ENCODE measurements at regions not wholly inside any gene's neighbourhood (a gene's known extent, or its start where the extent isn't known, plus 50 kb on each side); places are given as distances from the start of the nearest gene placed in this dataset.

- TF ChIP-seq CTCF (IDR thresholded peaks at IDR 0.05; ENCODE audit: low read depth, low read length) (no peak), EZH2phosphoT487 (IDR thresholded peaks at IDR 0.05; ENCODE audit: low read depth) (no peak)
- Histone ChIP-seq H2AFZ (ENCODE audit: low read depth, low read length) (no peak overlapping the region), H3K27me3 (ENCODE audit: low read depth, low read length) (no peaks in the 10 kb centered on the region)
Measured at GRCh38 chr21:23686737-23687523, 1920.4 kb downstream of the MRPL39 start.

GRCh38 chr21:23684431-23684830 is 1922.8 kb downstream of the MRPL39 start:
- Histone ChIP-seq H3K27me3 (ENCODE audit: low read depth, low read length) (no peaks in the 10 kb centered on the region), H3K4me1 (ENCODE audit: low read length) (no peaks in the 10 kb centered on the region), H4K20me1 (ENCODE audit: insufficient read depth, low read length) (no peaks in the 10 kb centered on the region), H3K9ac (ENCODE audit: low read length) (no peak overlapping the region), H3K4me3 (ENCODE audit: low read length) (no peak overlapping the region), H3K27ac (ENCODE audit: low read length) (no peak overlapping the region), H3K79me2 (ENCODE audit: low read length) (no peaks in the 10 kb centered on the region), H2AFZ (ENCODE audit: low read depth, low read length) (no peak overlapping the region), H3K9me3 (ENCODE audit: insufficient read depth, low read length) (no peaks in the 10 kb centered on the region), H3K36me3 (replicated peaks; ENCODE audit: low read depth, low read length) (no peaks in the 10 kb centered on the region), H3K4me2 (ENCODE audit: low read length) (no peak overlapping the region)
- TF ChIP-seq EZH2phosphoT487 (IDR thresholded peaks at IDR 0.05; ENCODE audit: low read depth) (no peak), CTCF (IDR thresholded peaks at IDR 0.05; ENCODE audit: low read depth, low read length) (no peak)

More at GRCh38 chr21:23686737-23687523, 1920.4 kb downstream of the MRPL39 start:
- Histone ChIP-seq H3K4me2 (ENCODE audit: low read length) (no peak overlapping the region), H3K4me3 (ENCODE audit: low read length) (no peak overlapping the region), H4K20me1 (ENCODE audit: insufficient read depth, low read length) (no peaks in the 10 kb centered on the region), H3K79me2 (ENCODE audit: low read length) (no peaks in the 10 kb centered on the region), H3K36me3 (replicated peaks; ENCODE audit: low read depth, low read length) (no peaks in the 10 kb centered on the region), H3K27ac (ENCODE audit: low read length) (no peak overlapping the region), H3K9me3 (ENCODE audit: insufficient read depth, low read length) (no peaks in the 10 kb centered on the region), H3K4me1 (ENCODE audit: low read length) (no peaks in the 10 kb centered on the region), H3K9ac (ENCODE audit: low read length) (no peak overlapping the region)

- H4K20me1 ChIP-seq (ENCODE audit: insufficient read depth, low read length), result no peaks in the 10 kb centered on the region
- no peaks in the 10 kb centered on the region for H3K36me3 ChIP-seq (replicated peaks; ENCODE audit: low read depth, low read length)
- no peaks in the 10 kb centered on the region for H3K79me2 ChIP-seq (ENCODE audit: low read length)
- no peak overlapping the region for H2AFZ ChIP-seq (ENCODE audit: low read depth, low read length)
- TF ChIP-seq EZH2phosphoT487 (IDR thresholded peaks at IDR 0.05; ENCODE audit: low read depth) (no peak), CTCF (IDR thresholded peaks at IDR 0.05; ENCODE audit: low read depth, low read length) (no peak)
- no peak overlapping the region for H3K27ac ChIP-seq (ENCODE audit: low read length)
- H3K4me3 ChIP-seq (ENCODE audit: low read length), result no peak overlapping the region
- H3K9me3 ChIP-seq (ENCODE audit: insufficient read depth, low read length), result no peaks in the 10 kb centered on the region
- no peak overlapping the region for H3K4me2 ChIP-seq (ENCODE audit: low read length)
- H3K9ac ChIP-seq (ENCODE audit: low read length), result no peak overlapping the region
- H3K4me1 ChIP-seq (ENCODE audit: low read length), result no peaks in the 10 kb centered on the region
- H3K27me3 ChIP-seq (ENCODE audit: low read depth, low read length), result no peaks in the 10 kb centered on the region
Measured at GRCh38 chr21:23664193-23664694, 1943.0 kb downstream of the MRPL39 start.

DNA sequence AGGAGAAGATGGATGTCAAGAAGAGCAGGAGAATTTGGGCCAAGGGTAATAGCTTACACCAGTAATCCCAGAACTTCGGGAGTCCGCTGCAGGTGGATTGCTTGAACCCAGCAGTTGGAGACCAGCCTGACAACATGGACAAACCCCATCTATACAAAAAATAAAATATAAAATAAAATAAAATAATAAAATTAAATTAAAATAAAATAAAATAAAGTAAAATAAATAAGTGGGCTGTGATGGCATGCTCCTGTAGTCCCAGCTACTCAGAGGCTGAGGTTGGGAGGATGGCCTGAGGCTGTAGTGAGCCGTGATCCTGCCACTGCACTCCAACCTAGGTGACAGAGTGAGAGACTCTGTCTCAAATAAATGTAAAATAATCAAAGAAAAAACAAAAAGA is 1946.7 kb downstream of the MRPL39 start:
- no peaks in the 10 kb centered on the region for H3K4me1 ChIP-seq (ENCODE audit: low read length)

More for the DNA sequence above, 1946.7 kb downstream of the MRPL39 start:
- Histone ChIP-seq H3K4me2 (ENCODE audit: low read length) (no peak overlapping the region), H2AFZ (ENCODE audit: low read depth, low read length) (no peak overlapping the region), H4K20me1 (ENCODE audit: insufficient read depth, low read length) (no peaks in the 10 kb centered on the region), H3K4me3 (ENCODE audit: low read length) (no peak overlapping the region), H3K27me3 (ENCODE audit: low read depth, low read length) (no peaks in the 10 kb centered on the region), H3K9me3 (ENCODE audit: insufficient read depth, low read length) (no peaks in the 10 kb centered on the region), H3K36me3 (replicated peaks; ENCODE audit: low read depth, low read length) (no peaks in the 10 kb centered on the region), H3K9ac (ENCODE audit: low read length) (no peak overlapping the region), H3K27ac (ENCODE audit: low read length) (no peak overlapping the region), H3K79me2 (ENCODE audit: low read length) (no peaks in the 10 kb centered on the region)
- no peak for TF ChIP-seq CTCF (IDR thresholded peaks at IDR 0.05; ENCODE audit: low read depth, low read length)
- no peak for TF ChIP-seq EZH2phosphoT487 (IDR thresholded peaks at IDR 0.05; ENCODE audit: low read depth)

Data from OCI-LY3 (cell line).